SH-SY5Y (cell line): ENCODE measurements at regions not wholly inside any gene's neighbourhood (a gene's known extent, or its start where the extent isn't known, plus 50 kb on each side); places are given as distances from the start of the nearest gene placed in this dataset.

Experiments
- GATA2 ChIP-seq: IDR thresholded peaks from 2 replicates; pipeline ENCODE4 v1.6.1; 2011; ENCODE audit warnings: mild to moderate bottlenecking, low read depth, low read length
- GATA3 ChIP-seq: IDR thresholded peaks from 2 replicates; pipeline ENCODE4 v1.6.1; 2011; ENCODE audit warnings: low read depth, mild to moderate bottlenecking, low read length, moderate library complexity

- TF ChIP-seq GATA2 (no peak), GATA3 (no peak)
Measured at GRCh38 chr15:35738370-35738769, 192.4 kb upstream of the DPH6 start.
